OCI-LY1 (cell line): ENCODE measurements at regions not wholly inside any gene's neighbourhood (a gene's known extent, or its start where the extent isn't known, plus 50 kb on each side); places are given as distances from the start of the nearest gene placed in this dataset.

Experiments used
- CTCF ChIP-seq: fragments of 200-600 bp; sonication (generic), shearing (Covaris generic); IDR thresholded peaks from 2 replicates; pipeline ENCODE4 v1.5.1; 2017; ENCODE audit warnings: mild to moderate bottlenecking, antibody characterized with exemption, low read length, moderate library complexity, mixed read lengths
- EZH2 ChIP-seq: fragments of 200-600 bp; sonication (generic), shearing (Covaris generic); IDR thresholded peaks from 2 replicates; pipeline ENCODE4 v1.8.0; 2017; ENCODE audit warnings: borderline replicate concordance, mixed run types, mild to moderate bottlenecking, antibody characterized with exemption, low read length, moderate library complexity, mixed read lengths

GRCh38 chr13:71030784-71031183 is 836.2 kb downstream of the DACH1 start:
- TF ChIP-seq CTCF (no peak), EZH2 (no peak)
